ENCODE measurements at regions not wholly inside any gene's neighbourhood (a gene's known extent, or its start where the extent isn't known, plus 50 kb on each side); places are given as distances from the start of the nearest gene placed in this dataset.

- Histone ChIP-seq H3K9me3 (ENCODE audit: control insufficient read depth, low read depth, low read length) (no peaks in the 10 kb centered on the region), H3K27me3 (ENCODE audit: control insufficient read depth, insufficient read depth, low read length) (no peaks in the 10 kb centered on the region), H3K36me3 (ENCODE audit: control insufficient read depth, low read depth, low read length) (no peaks in the 10 kb centered on the region), H3K27ac (ENCODE audit: low read length) (no peak overlapping the region), H3K4me3 (ENCODE audit: low read length) (no peak overlapping the region), H3K9ac (ENCODE audit: low read length) (no peak overlapping the region), H3K4me1 (ENCODE audit: control insufficient read depth, low read depth, low read length) (peaks cover 39% of the 10 kb centered on the region)
These were observed 179.6 kb upstream of the CAMK1G start for GRCh38 chr1:209403921-209404320.

DNA sequence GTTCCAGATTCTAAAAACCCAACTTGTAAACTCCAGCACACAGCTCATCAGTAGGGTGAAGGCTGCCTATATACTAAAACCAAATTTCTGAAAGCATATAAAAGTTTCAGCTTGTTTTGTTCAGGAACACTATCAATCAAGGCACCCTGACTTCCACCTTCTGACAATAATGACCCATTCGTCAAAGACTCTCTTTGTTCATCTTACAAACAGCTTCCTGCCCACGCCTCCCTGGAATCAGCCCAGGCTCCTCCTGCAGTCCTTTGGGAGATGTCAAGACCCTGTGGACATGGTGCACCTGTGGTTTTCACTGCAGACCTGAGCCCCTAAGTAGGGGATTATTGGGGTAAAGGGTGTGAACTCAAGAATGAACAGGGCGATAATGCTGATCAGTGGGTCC lies 178.9 kb upstream of the CAMK1G start:
- no peaks in the 10 kb centered on the region for H3K27me3 ChIP-seq (ENCODE audit: control insufficient read depth, insufficient read depth, low read length)
- peaks cover 34% of the 10 kb centered on the region for H3K4me1 ChIP-seq (ENCODE audit: control insufficient read depth, low read depth, low read length)
- no peaks in the 10 kb centered on the region for H3K9me3 ChIP-seq (ENCODE audit: control insufficient read depth, low read depth, low read length)
- no peaks in the 10 kb centered on the region for H3K36me3 ChIP-seq (ENCODE audit: control insufficient read depth, low read depth, low read length)
- peak overlapping the region; percentile 22 for H3K9ac ChIP-seq (ENCODE audit: low read length)
- no peak overlapping the region for H3K4me3 ChIP-seq (ENCODE audit: low read length)
- no peak overlapping the region for H3K27ac ChIP-seq (ENCODE audit: low read length)

DNA sequence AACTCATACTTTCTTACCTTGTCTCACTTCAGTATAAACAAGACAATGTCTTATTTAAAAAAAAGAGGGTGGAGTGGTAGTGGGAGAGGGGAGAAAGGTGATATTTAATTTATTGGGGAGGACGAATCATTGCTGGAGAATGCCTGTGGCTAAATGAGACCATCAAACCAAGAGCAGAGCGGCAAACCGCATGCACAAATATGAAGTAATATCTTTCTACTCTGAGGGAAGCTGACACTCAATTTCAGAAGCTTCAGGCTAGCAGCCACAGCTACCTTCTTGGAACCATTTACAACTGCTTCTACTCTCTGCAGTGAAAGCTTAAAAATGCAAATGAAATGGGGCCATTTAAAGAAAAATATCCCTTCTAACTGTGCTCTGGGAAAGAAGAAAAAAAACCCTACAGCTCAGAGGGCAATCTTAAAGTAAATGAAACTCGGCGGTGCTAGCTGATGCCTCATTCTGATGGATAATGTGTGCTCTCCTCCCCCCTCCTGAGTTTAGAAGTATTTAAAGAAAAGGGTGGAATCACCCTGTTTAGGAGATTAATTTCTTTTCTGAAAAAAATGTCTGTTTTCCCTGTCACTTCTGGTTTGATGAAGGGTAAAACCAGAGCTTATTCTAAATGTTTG lies 178.2 kb upstream of the CAMK1G start:
- H3K9me3 ChIP-seq (ENCODE audit: control insufficient read depth, low read depth, low read length): no peaks in the 10 kb centered on the region
- peak overlapping the region; percentile 16 for H3K4me3 ChIP-seq (ENCODE audit: low read length)
- H3K36me3 ChIP-seq (ENCODE audit: control insufficient read depth, low read depth, low read length): no peaks in the 10 kb centered on the region
- peak overlapping the region; percentile 6 for H3K9ac ChIP-seq (ENCODE audit: low read length)
- H3K27ac ChIP-seq (ENCODE audit: low read length): peak overlapping the region; percentile 47
- H3K27me3 ChIP-seq (ENCODE audit: control insufficient read depth, insufficient read depth, low read length): no peaks in the 10 kb centered on the region
- peaks cover 34% of the 10 kb centered on the region for H3K4me1 ChIP-seq (ENCODE audit: control insufficient read depth, low read depth, low read length)

- Histone ChIP-seq H3K4me3 (ENCODE audit: low read length) (no peak overlapping the region), H3K36me3 (ENCODE audit: control insufficient read depth, low read depth, low read length) (no peaks in the 10 kb centered on the region), H3K27ac (ENCODE audit: low read length) (peak overlapping the region; percentile 47), H3K4me1 (ENCODE audit: control insufficient read depth, low read depth, low read length) (peaks cover 35% of the 10 kb centered on the region), H3K9ac (ENCODE audit: low read length) (peak overlapping the region; percentile 6), H3K9me3 (ENCODE audit: control insufficient read depth, low read depth, low read length) (no peaks in the 10 kb centered on the region), H3K27me3 (ENCODE audit: control insufficient read depth, insufficient read depth, low read length) (no peaks in the 10 kb centered on the region)
These were observed 177.3 kb upstream of the CAMK1G start for GRCh38 chr1:209406168-209406567.

- no peaks in the 10 kb centered on the region for H3K36me3 ChIP-seq (ENCODE audit: control insufficient read depth, low read depth, low read length)
- no peak overlapping the region for H3K27ac ChIP-seq (ENCODE audit: low read length)
- no peaks in the 10 kb centered on the region for H3K27me3 ChIP-seq (ENCODE audit: control insufficient read depth, insufficient read depth, low read length)
- peaks cover 39% of the 10 kb centered on the region for H3K4me1 ChIP-seq (ENCODE audit: control insufficient read depth, low read depth, low read length)
- H3K4me3 ChIP-seq (ENCODE audit: low read length): no peak overlapping the region
- H3K9ac ChIP-seq (ENCODE audit: low read length): no peak overlapping the region
- no peaks in the 10 kb centered on the region for H3K9me3 ChIP-seq (ENCODE audit: control insufficient read depth, low read depth, low read length)
These were observed 176.9 kb upstream of the CAMK1G start for GRCh38 chr1:209406595-209406994.

- Histone ChIP-seq H3K4me1 (ENCODE audit: control insufficient read depth, low read depth, low read length) (peaks cover 30% of the 10 kb centered on the region), H3K9ac (ENCODE audit: low read length) (no peak overlapping the region), H3K27me3 (ENCODE audit: control insufficient read depth, insufficient read depth, low read length) (peaks cover 29% of the 10 kb centered on the region)
These were observed 173.7 kb upstream of the CAMK1G start for GRCh38 chr1:209409780-209410179.

DNA sequence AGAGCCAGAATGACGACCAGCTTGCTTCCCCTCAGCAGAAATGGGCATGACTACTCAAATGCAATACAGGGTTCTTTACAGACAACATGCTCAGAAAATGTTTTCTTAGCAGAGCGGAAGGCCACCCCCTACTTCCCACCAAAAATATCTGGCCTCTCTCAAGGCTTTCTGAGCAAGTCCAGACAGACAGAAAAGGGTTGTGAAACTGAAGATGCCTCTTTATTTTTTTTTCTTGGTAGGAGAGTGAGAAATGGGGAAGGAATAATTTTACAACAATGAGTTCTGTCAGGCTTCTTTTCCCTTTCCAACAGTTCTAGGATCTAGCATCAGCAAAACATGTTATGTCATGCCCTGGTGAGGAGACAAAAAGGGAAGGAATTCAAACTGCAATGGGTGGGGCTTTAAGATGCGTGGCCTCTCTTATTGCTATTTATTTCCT lies 172.0 kb upstream of the CAMK1G start:
- H3K27me3 ChIP-seq (ENCODE audit: control insufficient read depth, insufficient read depth, low read length): peaks cover 39% of the 10 kb centered on the region
- H3K4me1 ChIP-seq (ENCODE audit: control insufficient read depth, low read depth, low read length): peaks cover 18% of the 10 kb centered on the region
- no peaks in the 10 kb centered on the region for H3K36me3 ChIP-seq (ENCODE audit: control insufficient read depth, low read depth, low read length)
- H3K9me3 ChIP-seq (ENCODE audit: control insufficient read depth, low read depth, low read length): no peaks in the 10 kb centered on the region
- H3K4me3 ChIP-seq (ENCODE audit: low read length): no peak overlapping the region
- no peak overlapping the region for H3K27ac ChIP-seq (ENCODE audit: low read length)
- H3K9ac ChIP-seq (ENCODE audit: low read length): no peak overlapping the region

More at GRCh38 chr1:209409780-209410179, 173.7 kb upstream of the CAMK1G start:
- H3K27ac ChIP-seq (ENCODE audit: low read length): no peak overlapping the region
- H3K4me3 ChIP-seq (ENCODE audit: low read length): no peak overlapping the region
- no peaks in the 10 kb centered on the region for H3K36me3 ChIP-seq (ENCODE audit: control insufficient read depth, low read depth, low read length)
- H3K9me3 ChIP-seq (ENCODE audit: control insufficient read depth, low read depth, low read length): no peaks in the 10 kb centered on the region

GRCh38 chr1:209412036-209412435 lies 171.5 kb upstream of the CAMK1G start:
- peaks cover 15% of the 10 kb centered on the region for H3K4me1 ChIP-seq (ENCODE audit: control insufficient read depth, low read depth, low read length)
- H3K36me3 ChIP-seq (ENCODE audit: control insufficient read depth, low read depth, low read length): no peaks in the 10 kb centered on the region
- H3K27me3 ChIP-seq (ENCODE audit: control insufficient read depth, insufficient read depth, low read length): peaks cover 44% of the 10 kb centered on the region
- no peak overlapping the region for H3K4me3 ChIP-seq (ENCODE audit: low read length)
- H3K9ac ChIP-seq (ENCODE audit: low read length): no peak overlapping the region
- no peaks in the 10 kb centered on the region for H3K9me3 ChIP-seq (ENCODE audit: control insufficient read depth, low read depth, low read length)
- no peak overlapping the region for H3K27ac ChIP-seq (ENCODE audit: low read length)

GRCh38 chr1:209412566-209412965 lies 170.9 kb upstream of the CAMK1G start:
- H3K4me1 ChIP-seq (ENCODE audit: control insufficient read depth, low read depth, low read length): peaks cover 15% of the 10 kb centered on the region
- peaks cover 48% of the 10 kb centered on the region for H3K27me3 ChIP-seq (ENCODE audit: control insufficient read depth, insufficient read depth, low read length)
- H3K9me3 ChIP-seq (ENCODE audit: control insufficient read depth, low read depth, low read length): no peaks in the 10 kb centered on the region
- no peak overlapping the region for H3K9ac ChIP-seq (ENCODE audit: low read length)
- no peak overlapping the region for H3K4me3 ChIP-seq (ENCODE audit: low read length)
- no peak overlapping the region for H3K27ac ChIP-seq (ENCODE audit: low read length)
- H3K36me3 ChIP-seq (ENCODE audit: control insufficient read depth, low read depth, low read length): no peaks in the 10 kb centered on the region

DNA sequence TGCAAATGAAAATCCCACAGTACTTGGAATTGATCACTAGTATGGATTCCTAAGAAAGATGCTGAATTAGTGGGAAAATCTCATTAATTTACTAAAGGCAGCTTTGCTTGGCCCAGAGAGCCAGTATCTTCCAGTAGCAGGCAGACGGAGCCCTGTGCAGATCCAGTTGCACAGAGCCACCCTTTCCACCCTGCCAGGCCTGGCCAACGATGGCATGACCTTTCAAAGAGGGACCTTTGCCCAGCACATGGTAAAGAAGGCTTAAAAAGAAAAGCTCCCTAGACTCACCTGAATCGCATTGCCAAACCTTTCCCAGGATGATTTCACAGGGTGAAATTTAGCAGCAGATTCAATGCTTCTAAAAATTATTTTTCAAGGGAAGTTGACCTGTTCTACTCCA lies 170.5 kb upstream of the CAMK1G start:
- H3K4me1 ChIP-seq (ENCODE audit: control insufficient read depth, low read depth, low read length): peaks cover 15% of the 10 kb centered on the region

DNA sequence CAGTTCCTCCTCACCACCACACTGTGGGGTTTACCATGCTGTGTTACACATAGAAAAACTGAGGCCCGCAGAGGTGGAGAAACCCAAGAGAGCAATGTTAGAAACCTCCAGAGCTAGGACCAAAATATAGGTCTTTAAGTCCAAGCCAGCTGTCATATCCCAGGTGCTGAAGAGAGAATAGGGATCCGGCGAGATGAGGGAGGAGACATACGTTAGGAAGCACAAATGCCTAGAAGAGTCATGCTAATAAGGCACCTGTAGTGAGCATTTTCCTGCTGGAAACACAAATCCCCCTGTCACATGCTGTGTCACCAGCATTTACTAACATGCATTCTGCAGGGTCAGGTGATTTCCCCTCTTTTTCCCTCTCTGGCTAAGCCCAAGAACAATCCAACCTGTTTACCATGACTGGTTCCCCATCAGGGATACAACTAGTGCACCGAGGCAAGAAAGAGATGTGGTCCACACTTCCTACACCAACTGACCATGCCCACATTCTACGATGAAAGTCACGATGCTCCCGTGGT lies 168.6 kb upstream of the CAMK1G start:
- Histone ChIP-seq H3K4me1 (ENCODE audit: control insufficient read depth, low read depth, low read length) (peaks cover 25% of the 10 kb centered on the region), H3K9ac (ENCODE audit: low read length) (no peak overlapping the region)

More for the DNA sequence above, 170.5 kb upstream of the CAMK1G start:
- Histone ChIP-seq H3K9ac (ENCODE audit: low read length) (no peak overlapping the region), H3K4me3 (ENCODE audit: low read length) (no peak overlapping the region), H3K27me3 (ENCODE audit: control insufficient read depth, insufficient read depth, low read length) (peaks cover 48% of the 10 kb centered on the region), H3K27ac (ENCODE audit: low read length) (no peak overlapping the region), H3K9me3 (ENCODE audit: control insufficient read depth, low read depth, low read length) (no peaks in the 10 kb centered on the region), H3K36me3 (ENCODE audit: control insufficient read depth, low read depth, low read length) (no peaks in the 10 kb centered on the region)

GRCh38 chr1:209416039-209416438 lies 167.5 kb upstream of the CAMK1G start:
- Histone ChIP-seq H3K4me3 (ENCODE audit: low read length) (no peak overlapping the region), H3K9me3 (ENCODE audit: control insufficient read depth, low read depth, low read length) (no peaks in the 10 kb centered on the region), H3K27ac (ENCODE audit: low read length) (no peak overlapping the region), H3K4me1 (ENCODE audit: control insufficient read depth, low read depth, low read length) (peaks cover 26% of the 10 kb centered on the region), H3K27me3 (ENCODE audit: control insufficient read depth, insufficient read depth, low read length) (peaks cover 48% of the 10 kb centered on the region), H3K9ac (ENCODE audit: low read length) (no peak overlapping the region), H3K36me3 (ENCODE audit: control insufficient read depth, low read depth, low read length) (no peaks in the 10 kb centered on the region)

More for the DNA sequence above, 168.6 kb upstream of the CAMK1G start:
- Histone ChIP-seq H3K27me3 (ENCODE audit: control insufficient read depth, insufficient read depth, low read length) (peaks cover 48% of the 10 kb centered on the region), H3K9me3 (ENCODE audit: control insufficient read depth, low read depth, low read length) (no peaks in the 10 kb centered on the region), H3K36me3 (ENCODE audit: control insufficient read depth, low read depth, low read length) (no peaks in the 10 kb centered on the region), H3K4me3 (ENCODE audit: low read length) (no peak overlapping the region), H3K27ac (ENCODE audit: low read length) (no peak overlapping the region)

Data from iPS-18a (cell line).